OCI-LY3 (cell line): ENCODE measurements at regions not wholly inside any gene's neighbourhood (a gene's known extent, or its start where the extent isn't known, plus 50 kb on each side); places are given as distances from the start of the nearest gene placed in this dataset.

Experiments used
- CTCF ChIP-seq: fragments of 200-600, 300-600 bp; sonication (generic); IDR thresholded peaks from 2 replicates; pipeline ENCODE4 v1.5.1; 2014; ENCODE audit warnings: antibody characterized with exemption, low read length, low read depth
- EZH2phosphoT487 ChIP-seq: fragments of 200-600 bp; shearing (Covaris generic); IDR thresholded peaks from 2 replicates; pipeline ENCODE4 v1.6.1; 2018; ENCODE audit warnings: antibody characterized with exemption, mixed run types, low read depth

GRCh38 chr2:180122874-180123273, 115.8 kb upstream of the CWC22 start:
- TF ChIP-seq CTCF (no peak), EZH2phosphoT487 (no peak)
